ENCODE measurements at regions not wholly inside any gene's neighbourhood (a gene's known extent, or its start where the extent isn't known, plus 50 kb on each side); places are given as distances from the start of the nearest gene placed in this dataset.

DNA sequence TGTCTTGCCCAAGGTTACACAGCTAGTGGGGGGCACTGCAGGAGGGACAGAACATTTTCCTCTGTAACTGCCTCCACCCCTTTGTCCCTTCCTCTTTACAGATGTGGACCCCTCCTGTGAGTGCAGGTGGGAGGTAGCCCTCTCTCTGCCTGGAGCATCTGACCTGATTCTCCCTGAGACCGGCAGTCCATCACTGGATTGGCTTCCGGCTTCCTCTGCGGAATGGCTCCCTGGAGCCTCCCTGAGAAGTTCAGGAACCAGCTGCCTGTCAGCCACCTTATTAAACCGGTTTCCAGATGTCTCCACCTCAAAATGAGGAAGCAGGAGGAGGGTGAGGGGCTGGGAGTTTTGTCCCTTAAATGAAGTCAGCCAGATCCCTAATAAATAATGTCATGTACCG lies 67.3 kb upstream of the TNP1 start:
- BruUV-seq (replicated peaks): no TSS peak
- H2AFZ ChIP-seq: no peak overlapping the region
- ChIA-PET CTCF (no interaction called here), POLR2A (ENCODE audit: unreplicated experiment) (no interaction called here)
- H3K9me3 ChIP-seq (ENCODE audit: insufficient read depth, low read depth): no peaks in the 10 kb centered on the region
- H3K4me2 ChIP-seq: no peak overlapping the region
- no peaks in the 10 kb centered on the region for H3K79me2 ChIP-seq (ENCODE audit: low read depth)
- DNase-seq: no peak
- intact Hi-C loops (cut with micrococcal nuclease; ENCODE audit: unreplicated experiment): no loop called here
- no peaks in the 10 kb centered on the region for H3K4me1 ChIP-seq (replicated peaks; ENCODE audit: insufficient read depth)
- no peak overlapping the region for H3K27ac ChIP-seq
- H4K20me1 ChIP-seq (ENCODE audit: insufficient read depth): no peaks in the 10 kb centered on the region
- no peaks in the 10 kb centered on the region for H3F3A ChIP-seq (ENCODE audit: insufficient read depth, low read depth)
- H3K9me2 ChIP-seq (ENCODE audit: insufficient read depth): no peaks in the 10 kb centered on the region
- H3K36me3 ChIP-seq (ENCODE audit: low read depth): no peaks in the 10 kb centered on the region
- no peaks in the 10 kb centered on the region for H3K27me3 ChIP-seq (ENCODE audit: insufficient read depth, low read depth)
- H3K4me3 ChIP-seq: no peak overlapping the region
- no peak for TF ChIP-seq EZH2 (IDR thresholded peaks at IDR 0.05; ENCODE audit: low read depth)
- TF ChIP-seq, protein P1, sequence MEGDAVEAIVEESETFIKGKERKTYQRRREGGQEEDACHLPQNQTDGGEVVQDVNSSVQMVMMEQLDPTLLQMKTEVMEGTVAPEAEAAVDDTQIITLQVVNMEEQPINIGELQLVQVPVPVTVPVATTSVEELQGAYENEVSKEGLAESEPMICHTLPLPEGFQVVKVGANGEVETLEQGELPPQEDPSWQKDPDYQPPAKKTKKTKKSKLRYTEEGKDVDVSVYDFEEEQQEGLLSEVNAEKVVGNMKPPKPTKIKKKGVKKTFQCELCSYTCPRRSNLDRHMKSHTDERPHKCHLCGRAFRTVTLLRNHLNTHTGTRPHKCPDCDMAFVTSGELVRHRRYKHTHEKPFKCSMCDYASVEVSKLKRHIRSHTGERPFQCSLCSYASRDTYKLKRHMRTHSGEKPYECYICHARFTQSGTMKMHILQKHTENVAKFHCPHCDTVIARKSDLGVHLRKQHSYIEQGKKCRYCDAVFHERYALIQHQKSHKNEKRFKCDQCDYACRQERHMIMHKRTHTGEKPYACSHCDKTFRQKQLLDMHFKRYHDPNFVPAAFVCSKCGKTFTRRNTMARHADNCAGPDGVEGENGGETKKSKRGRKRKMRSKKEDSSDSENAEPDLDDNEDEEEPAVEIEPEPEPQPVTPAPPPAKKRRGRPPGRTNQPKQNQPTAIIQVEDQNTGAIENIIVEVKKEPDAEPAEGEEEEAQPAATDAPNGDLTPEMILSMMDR (conservative IDR thresholded peaks at IDR 0.05): no peak

DNA sequence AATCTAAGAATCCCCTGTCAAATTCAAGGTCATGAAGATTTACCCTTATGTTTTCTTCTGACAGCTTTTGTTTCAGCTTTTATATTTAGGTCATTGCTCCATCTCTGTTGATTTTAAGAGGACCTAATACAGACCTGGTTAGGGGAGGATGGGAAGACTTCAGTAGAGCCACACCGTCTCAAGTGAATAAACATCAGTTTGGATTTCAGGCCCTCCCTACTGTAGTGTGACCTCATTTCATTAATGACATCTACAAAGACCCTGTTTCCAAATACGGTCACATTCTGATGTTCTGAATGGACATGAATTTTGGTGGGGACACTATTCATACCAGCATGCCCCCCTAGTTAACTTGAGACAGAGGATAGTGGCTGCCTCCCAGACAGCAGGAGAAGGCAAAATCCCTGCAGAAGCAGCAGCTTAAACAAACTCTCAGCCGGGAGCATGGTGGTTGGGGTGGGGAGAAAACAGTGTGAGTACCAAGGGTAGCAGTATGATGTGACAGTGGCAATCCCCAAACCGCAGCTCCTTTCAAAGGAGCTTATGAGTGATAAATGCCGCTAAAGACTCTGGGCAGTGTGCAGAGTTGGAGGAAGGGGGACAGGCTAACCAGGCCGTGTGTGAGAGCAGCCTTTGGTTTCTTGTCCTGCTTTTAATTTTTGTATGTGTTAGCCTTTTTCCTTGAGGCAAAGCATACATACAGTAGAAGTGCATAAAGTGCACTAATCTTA lies 65.9 kb upstream of the TNP1 start:
- Histone ChIP-seq H3K9me3 (ENCODE audit: insufficient read depth, low read depth) (no peaks in the 10 kb centered on the region), H4K20me1 (ENCODE audit: insufficient read depth) (no peaks in the 10 kb centered on the region), H3K4me2 (no peak overlapping the region), H3K27me3 (ENCODE audit: insufficient read depth, low read depth) (no peaks in the 10 kb centered on the region), H3K27ac (no peak overlapping the region), H3K4me3 (no peak overlapping the region), H3K36me3 (ENCODE audit: low read depth) (no peaks in the 10 kb centered on the region), H3K9me2 (ENCODE audit: insufficient read depth) (no peaks in the 10 kb centered on the region), H3F3A (ENCODE audit: insufficient read depth, low read depth) (no peaks in the 10 kb centered on the region), H2AFZ (no peak overlapping the region), H3K4me1 (replicated peaks; ENCODE audit: insufficient read depth) (no peaks in the 10 kb centered on the region), H3K79me2 (ENCODE audit: low read depth) (no peaks in the 10 kb centered on the region)
- TF ChIP-seq, protein P1 (conservative IDR thresholded peaks at IDR 0.05): no peak
- TF ChIP-seq EZH2 (IDR thresholded peaks at IDR 0.05; ENCODE audit: low read depth): no peak
- POLR2A ChIA-PET (ENCODE audit: unreplicated experiment): no interaction called here
- CTCF ChIA-PET: no interaction called here
- BruUV-seq (replicated peaks): no TSS peak
- no peak for DNase-seq
- intact Hi-C loops (cut with micrococcal nuclease; ENCODE audit: unreplicated experiment): no loop called here

- H3K9me3 ChIP-seq (ENCODE audit: insufficient read depth, low read depth): no peaks in the 10 kb centered on the region
- H3K4me2 ChIP-seq: no peak overlapping the region
- BruUV-seq (replicated peaks): no TSS peak
- no peak for DNase-seq
- H3K4me1 ChIP-seq (replicated peaks; ENCODE audit: insufficient read depth): no peaks in the 10 kb centered on the region
- no peak overlapping the region for H3K27ac ChIP-seq
- intact Hi-C loops (cut with micrococcal nuclease; ENCODE audit: unreplicated experiment): no loop called here
- H3K79me2 ChIP-seq (ENCODE audit: low read depth): no peaks in the 10 kb centered on the region
- ChIA-PET CTCF (no interaction called here), POLR2A (ENCODE audit: unreplicated experiment) (no interaction called here)
- H3K27me3 ChIP-seq (ENCODE audit: insufficient read depth, low read depth): no peaks in the 10 kb centered on the region
- TF ChIP-seq, protein P1 (conservative IDR thresholded peaks at IDR 0.05): no peak
- no peak for TF ChIP-seq EZH2 (IDR thresholded peaks at IDR 0.05; ENCODE audit: low read depth)
- H3F3A ChIP-seq (ENCODE audit: insufficient read depth, low read depth): no peaks in the 10 kb centered on the region
- no peak overlapping the region for H3K4me3 ChIP-seq
- H3K36me3 ChIP-seq (ENCODE audit: low read depth): no peaks in the 10 kb centered on the region
- no peak overlapping the region for H2AFZ ChIP-seq
- no peaks in the 10 kb centered on the region for H3K9me2 ChIP-seq (ENCODE audit: insufficient read depth)
- H4K20me1 ChIP-seq (ENCODE audit: insufficient read depth): no peaks in the 10 kb centered on the region
Measured at GRCh38 chr2:216925006-216925405, 65.1 kb upstream of the TNP1 start.

Data from PC-9 (cell line).